Sigmoid colon (tissue), 4 donors: ENCODE measurements at regions not wholly inside any gene's neighbourhood (a gene's known extent, or its start where the extent isn't known, plus 50 kb on each side); places are given as distances from the start of the nearest gene placed in this dataset.
"Not testable (repeated sequence)": the region's sequence is repeated elsewhere in the genome, so short reads cannot be mapped to it uniquely, and the experiment has no call there.

Experiments used
- CTCF ChIP-seq, 4 experiments: fragments of 450-650 bp in 3 of 4; fragments of 200-600 bp in 1 of 4; IDR thresholded peaks; one replicate each; pipeline ENCODE4 v1.5.1; 2016 to 2019; ENCODE audit warnings: antibody characterized with exemption in 4 of 4, mild to moderate bottlenecking in 3 of 4, moderate library complexity in 2 of 4
- POLR2AphosphoS5 ChIP-seq, 4 donors: sonication (generic); formaldehyde crosslinking; IDR thresholded peaks; one replicate each; pipeline ENCODE4 v1.6.1; 2017; ENCODE audit warnings: antibody characterized with exemption in 4 of 4

- TF ChIP-seq POLR2AphosphoS5, CTCF (IDR thresholded peaks at IDR 0.05): not testable (repeated sequence)
Measured at GRCh38 chr5:25162616-25163015, 517.8 kb upstream of the CDH10 start.
